OCI-LY1 (cell line): ENCODE measurements at regions not wholly inside any gene's neighbourhood (a gene's known extent, or its start where the extent isn't known, plus 50 kb on each side); places are given as distances from the start of the nearest gene placed in this dataset.

ENCODE experiments used
- CTCF ChIP-seq: fragments of 200-600 bp; sonication (generic), shearing (Covaris generic); IDR thresholded peaks from 2 replicates; pipeline ENCODE4 v1.5.1; 2017; ENCODE audit warnings: mild to moderate bottlenecking, antibody characterized with exemption, low read length, moderate library complexity, mixed read lengths
- EZH2 ChIP-seq: fragments of 200-600 bp; sonication (generic), shearing (Covaris generic); IDR thresholded peaks from 2 replicates; pipeline ENCODE4 v1.8.0; 2017; ENCODE audit warnings: borderline replicate concordance, mixed run types, mild to moderate bottlenecking, antibody characterized with exemption, low read length, moderate library complexity, mixed read lengths

- TF ChIP-seq CTCF, result no peak
- TF ChIP-seq EZH2, result no peak
These were observed 52.8 kb upstream of the FHL2 start for GRCh38 chr2:105451571-105452166.
